HG03103 (cell line): ENCODE measurements at regions not wholly inside any gene's neighbourhood (a gene's known extent, or its start where the extent isn't known, plus 50 kb on each side); places are given as distances from the start of the nearest gene placed in this dataset.
A peak's percentile ranks its signal among the peaks of the same experiment; 100 is the strongest.

Experiments used
- ATAC-seq: cut with Tn5 transposase; IDR thresholded peaks from one replicate; pipeline ENCODE4 v1.9.1; 2021; ENCODE audit warnings: low read depth; ENCODE audit not compliant: unreplicated experiment

DNA sequence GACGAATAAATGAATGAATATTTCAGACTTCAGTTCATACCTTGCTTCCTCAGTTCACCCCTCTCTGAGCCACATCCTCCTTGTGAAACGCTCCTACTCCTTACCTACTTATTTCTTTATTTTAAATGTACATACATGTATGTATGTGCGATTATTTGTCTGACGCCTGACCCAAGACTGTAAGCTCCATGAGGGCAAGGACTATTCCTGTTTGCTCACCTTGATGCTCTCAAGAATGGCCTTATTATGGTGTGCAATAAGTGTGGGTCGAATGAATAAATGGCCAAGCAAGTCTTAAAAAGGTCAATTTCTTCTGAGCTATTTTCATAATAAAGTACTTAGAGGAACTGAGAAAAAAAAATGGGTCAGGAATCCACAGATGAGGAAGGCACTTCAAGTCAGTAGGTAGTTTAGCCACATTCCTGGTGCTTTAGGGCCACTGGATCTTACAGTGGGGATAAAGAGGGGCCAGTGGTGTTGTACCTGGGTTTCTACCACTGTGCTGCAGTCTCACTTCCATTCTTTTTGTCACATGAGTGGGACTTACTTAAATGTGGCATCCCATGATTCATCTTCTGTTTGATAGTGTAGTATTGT is 74.7 kb downstream of the SDC1 start:
- no peak for ATAC-seq

DNA sequence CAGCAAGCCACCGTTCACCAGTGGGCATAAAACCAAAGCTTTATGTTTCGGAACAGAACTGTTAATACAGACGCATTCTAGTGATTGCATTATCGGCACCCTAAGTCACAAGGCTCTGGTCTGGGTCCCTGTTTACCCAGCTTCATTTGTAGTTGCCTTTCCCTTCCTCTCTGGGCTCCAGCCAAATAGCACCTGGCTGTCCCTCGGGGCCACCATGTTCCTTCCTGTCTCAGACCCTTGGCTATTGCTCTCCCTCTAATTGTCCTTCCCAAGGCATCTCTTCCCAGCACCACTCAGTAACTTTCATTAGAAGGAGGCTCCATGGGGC is 75.3 kb downstream of the SDC1 start:
- ATAC-seq, result no peak

GRCh38 chr2:20148923-20149702 is 75.8 kb downstream of the SDC1 start:
- no peak for ATAC-seq

- no peak for ATAC-seq
Measured at GRCh38 chr2:20148426-20148922, 76.5 kb downstream of the SDC1 start.

DNA sequence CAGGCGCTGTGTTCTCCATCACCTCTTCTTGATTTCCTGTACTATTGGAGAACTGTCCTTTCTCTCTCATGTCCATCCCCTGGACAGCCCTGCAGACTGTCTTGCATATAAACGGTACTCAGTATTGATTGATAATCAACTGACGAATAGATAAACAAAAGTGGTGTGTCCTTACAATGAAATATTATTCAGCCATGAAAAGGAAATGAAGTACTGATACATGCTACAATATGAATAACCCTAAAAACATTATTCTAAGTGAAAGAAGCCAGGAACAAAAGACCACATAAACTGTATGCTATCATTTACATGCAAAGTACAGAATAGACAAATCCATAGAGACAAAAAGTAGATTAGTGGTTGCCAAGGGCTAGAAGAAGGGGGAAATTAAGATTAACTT is 77.6 kb downstream of the SDC1 start:
- no peak for ATAC-seq

GRCh38 chr2:20146401-20146800 is 78.5 kb downstream of the SDC1 start:
- ATAC-seq, result no peak

DNA sequence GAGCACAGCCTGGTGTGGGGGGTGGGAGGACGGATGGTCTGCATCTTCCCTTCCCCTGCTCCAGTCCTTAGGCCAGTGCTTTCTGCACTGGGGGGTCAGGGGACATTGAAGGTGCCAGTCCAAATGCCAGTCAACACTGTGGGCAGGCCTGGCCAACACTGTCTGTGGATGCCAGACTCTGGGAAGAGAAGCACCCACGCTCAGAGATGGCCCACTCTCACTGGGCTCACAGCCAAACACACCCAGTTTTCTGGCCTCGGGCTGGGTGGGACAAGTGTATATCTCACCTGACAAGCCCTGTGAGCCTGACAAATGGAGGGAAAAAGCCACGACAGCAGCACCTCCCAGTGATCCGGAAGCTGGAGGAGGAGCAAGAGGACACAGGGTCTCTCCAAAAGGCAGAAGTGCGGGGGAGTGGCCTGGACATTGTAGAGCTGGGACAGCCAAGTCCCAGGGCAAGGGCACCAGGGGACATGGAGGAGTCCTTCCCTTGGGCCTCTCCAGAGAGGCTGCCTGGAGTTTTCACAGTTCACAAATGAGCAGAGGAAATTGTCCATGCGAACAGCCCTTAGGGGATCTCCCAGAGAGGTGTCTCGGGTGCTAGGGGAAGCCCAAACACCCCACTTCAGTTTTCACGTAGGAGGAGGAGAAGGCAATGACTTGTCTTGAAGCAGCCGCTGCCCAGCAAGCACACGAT is 79.3 kb downstream of the SDC1 start:
- ATAC-seq, result peak; percentile 70

- ATAC-seq, result no peak
Measured at GRCh38 chr2:20144861-20145260, 80.1 kb downstream of the SDC1 start.

GRCh38 chr2:20144196-20144595 is 80.7 kb downstream of the SDC1 start:
- no peak for ATAC-seq

- no peak for ATAC-seq
Measured at GRCh38 chr2:20143263-20143662, 81.7 kb downstream of the SDC1 start.

DNA sequence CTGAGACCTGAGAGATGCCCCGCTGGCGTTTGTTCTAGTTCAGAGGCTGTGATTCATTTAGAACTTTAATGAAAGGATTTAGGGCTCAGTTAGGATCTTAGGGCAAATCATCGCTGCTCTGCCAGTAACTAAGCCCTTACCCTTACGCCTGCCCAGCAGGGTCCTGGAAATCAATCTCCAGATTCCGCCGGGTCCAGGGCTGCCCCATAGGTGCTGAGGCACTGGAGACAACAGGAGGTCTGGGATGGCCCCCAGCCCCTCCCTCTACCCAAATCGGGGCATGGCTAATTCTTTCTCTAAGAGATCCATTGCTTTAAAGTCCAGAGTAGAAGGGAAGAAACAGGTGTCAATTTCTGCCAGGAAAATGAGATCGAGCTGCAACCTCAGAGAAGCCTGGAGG is 83.1 kb downstream of the SDC1 start:
- no peak for ATAC-seq

- no peak for ATAC-seq
Measured at GRCh38 chr2:20141056-20141762, 83.7 kb downstream of the SDC1 start.

GRCh38 chr2:20140321-20141055 is 84.4 kb downstream of the SDC1 start:
- ATAC-seq, result no peak

DNA sequence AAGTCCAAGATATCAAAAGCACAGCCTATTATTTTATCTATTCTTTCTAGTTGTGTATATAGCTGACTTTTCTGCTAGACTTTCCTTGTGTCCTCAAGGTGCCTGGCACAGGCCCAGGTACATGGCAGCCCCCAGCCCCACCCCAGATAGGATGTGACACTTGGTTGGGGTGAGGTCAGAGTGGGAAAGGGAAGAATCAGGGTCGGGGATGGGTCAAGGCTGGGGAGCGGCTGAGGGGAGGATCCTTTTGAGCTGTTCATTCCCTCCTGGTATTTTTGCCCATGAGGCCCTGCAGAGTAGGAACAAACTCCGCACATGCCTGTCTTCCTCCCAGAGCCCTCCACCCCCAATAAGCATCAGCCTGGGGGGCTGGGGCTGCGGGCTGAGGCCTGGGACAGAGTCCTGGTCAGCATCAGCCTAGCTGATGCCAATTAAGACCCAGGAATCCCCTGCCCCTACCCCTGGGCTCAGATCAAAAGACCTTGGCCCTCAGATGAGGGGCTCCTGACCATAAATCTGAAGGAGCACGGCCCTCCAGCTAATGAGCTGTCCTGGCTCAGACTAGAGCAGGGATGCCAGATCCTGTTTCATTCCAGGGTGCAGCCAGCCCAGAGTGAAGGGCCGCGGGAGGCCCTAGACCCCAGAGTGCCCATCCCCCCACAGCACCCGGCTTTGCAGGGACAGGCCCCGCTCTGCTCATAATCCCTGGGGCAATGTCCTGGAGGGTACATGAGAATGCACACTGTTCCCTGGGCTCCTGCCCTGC is 85.3 kb downstream of the SDC1 start:
- ATAC-seq, result no peak

GRCh38 chr2:20138696-20139095 is 86.2 kb downstream of the SDC1 start:
- no peak for ATAC-seq

- no peak for ATAC-seq
Measured at GRCh38 chr2:20137884-20138283, 86.5 kb upstream of the LAPTM4A start.

DNA sequence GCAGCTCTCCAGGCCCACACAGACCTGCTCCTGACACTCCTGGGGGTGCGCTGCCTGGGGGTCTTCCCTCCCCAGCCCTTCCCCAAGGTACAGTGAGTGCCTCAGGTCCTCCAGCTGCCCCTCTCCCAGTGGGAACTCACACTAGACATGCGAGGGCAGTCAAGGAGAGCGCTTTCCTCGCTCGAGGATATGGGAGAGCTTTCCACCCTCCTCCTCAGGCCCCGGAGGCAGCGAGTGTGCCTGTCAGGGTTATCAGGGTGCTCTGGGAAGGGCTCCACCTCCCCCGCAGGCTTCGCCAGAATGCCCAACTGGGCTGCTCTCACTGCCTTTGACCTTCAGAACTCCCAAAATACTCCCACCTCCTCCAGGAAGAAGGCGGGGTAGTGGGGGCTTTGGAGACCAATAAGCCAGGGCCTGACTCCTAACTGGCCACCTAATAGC is 85.7 kb upstream of the LAPTM4A start:
- no peak for ATAC-seq

DNA sequence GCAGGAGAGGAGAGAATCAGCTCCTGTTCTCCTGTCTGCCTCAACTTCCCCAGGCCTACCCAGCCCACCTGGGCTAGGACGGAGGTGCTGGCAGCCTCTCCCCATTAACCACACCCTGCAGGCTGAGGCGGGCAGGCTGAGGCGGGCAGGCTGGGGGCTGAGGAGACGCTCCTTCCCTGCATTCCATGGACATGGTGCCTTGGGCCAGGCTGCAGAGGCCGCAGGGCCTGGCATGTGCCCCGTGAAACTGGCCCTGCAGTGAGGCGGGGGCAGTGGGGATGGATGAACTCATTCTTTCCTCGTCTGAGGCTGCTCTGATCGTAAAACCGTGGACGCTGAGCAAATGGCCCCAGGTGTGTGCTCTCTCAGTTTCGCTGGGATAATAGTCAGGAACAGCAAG is 84.7 kb upstream of the LAPTM4A start:
- no peak for ATAC-seq

GRCh38 chr2:20135631-20136050 is 84.2 kb upstream of the LAPTM4A start:
- peak; percentile 98 for ATAC-seq
